Right lobe of liver (tissue), 4 donors: ENCODE measurements at regions not wholly inside any gene's neighbourhood (a gene's known extent, or its start where the extent isn't known, plus 50 kb on each side); places are given as distances from the start of the nearest gene placed in this dataset.

ENCODE experiments used
- POLR2A ChIP-seq: fragments of 450-650 bp; IDR thresholded peaks from one replicate; pipeline ENCODE4 v1.6.1; 2017; ENCODE audit warnings: antibody characterized with exemption, mild to moderate bottlenecking
- TF ChIP-seq, protein P1 (sequence below), 4 donors: fragments of 200-600 bp in 3 of 4; fragments of 450-650 bp in 1 of 4; IDR thresholded peaks; one replicate each; pipeline versions ENCODE4 v1.5.1 to v1.8.0; 2016 to 2022; ENCODE audit warnings: antibody characterized with exemption in 4 of 4, mild to moderate bottlenecking in 2 of 4
- donor health status: DM: no; HTN: no; CAD: no.
- donor health status: DM: no; HTN: no; CAD: no.
- donor health status: DM: no; HTN: yes; CAD: no.

DNA sequence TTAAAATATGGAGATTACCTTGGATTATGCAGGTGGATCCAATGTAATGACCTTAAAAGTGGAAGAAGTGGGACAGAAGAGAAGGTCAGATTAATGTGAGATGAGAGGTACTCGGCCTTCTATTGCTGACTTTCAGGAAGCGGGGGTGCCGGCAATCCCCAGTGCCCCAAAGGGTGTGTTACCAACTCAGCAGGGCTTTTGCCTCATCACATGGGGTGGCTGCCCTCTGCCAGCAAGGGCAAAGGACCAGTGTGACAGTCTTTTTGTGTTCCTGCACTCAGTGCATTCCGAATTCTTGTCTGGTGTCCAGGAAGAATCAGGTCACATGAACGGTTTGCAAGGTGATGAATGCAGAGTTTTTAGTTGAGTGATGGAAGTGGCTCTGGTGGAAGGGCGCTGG is 624.2 kb downstream of the COL12A1 start:
- TF ChIP-seq, protein P1, sequence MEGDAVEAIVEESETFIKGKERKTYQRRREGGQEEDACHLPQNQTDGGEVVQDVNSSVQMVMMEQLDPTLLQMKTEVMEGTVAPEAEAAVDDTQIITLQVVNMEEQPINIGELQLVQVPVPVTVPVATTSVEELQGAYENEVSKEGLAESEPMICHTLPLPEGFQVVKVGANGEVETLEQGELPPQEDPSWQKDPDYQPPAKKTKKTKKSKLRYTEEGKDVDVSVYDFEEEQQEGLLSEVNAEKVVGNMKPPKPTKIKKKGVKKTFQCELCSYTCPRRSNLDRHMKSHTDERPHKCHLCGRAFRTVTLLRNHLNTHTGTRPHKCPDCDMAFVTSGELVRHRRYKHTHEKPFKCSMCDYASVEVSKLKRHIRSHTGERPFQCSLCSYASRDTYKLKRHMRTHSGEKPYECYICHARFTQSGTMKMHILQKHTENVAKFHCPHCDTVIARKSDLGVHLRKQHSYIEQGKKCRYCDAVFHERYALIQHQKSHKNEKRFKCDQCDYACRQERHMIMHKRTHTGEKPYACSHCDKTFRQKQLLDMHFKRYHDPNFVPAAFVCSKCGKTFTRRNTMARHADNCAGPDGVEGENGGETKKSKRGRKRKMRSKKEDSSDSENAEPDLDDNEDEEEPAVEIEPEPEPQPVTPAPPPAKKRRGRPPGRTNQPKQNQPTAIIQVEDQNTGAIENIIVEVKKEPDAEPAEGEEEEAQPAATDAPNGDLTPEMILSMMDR (IDR thresholded peaks at IDR 0.05): no peak
- no peak for TF ChIP-seq POLR2A
